Colonic mucosa (tissue), 4 donors: ENCODE measurements at regions not wholly inside any gene's neighbourhood (a gene's known extent, or its start where the extent isn't known, plus 50 kb on each side); places are given as distances from the start of the nearest gene placed in this dataset.

Source experiments
- DNase-seq: peaks from one replicate; pipeline ENCODE4 v3.0.0-alpha.2; 2020
- H3K27ac ChIP-seq: fragments of 200-600 bp; one replicate; pipeline ENCODE4 v1.8.0; 2021
- H3K27me3 ChIP-seq: fragments of 200-600 bp; one replicate; pipeline ENCODE4 v1.8.0; 2021
- H3K36me3 ChIP-seq: fragments of 200-600 bp; one replicate; pipeline ENCODE4 v1.8.0; 2021
- H3K4me1 ChIP-seq: fragments of 200-600 bp; one replicate; pipeline ENCODE4 v1.8.0; 2021; ENCODE audit warnings: mild to moderate bottlenecking
- H3K4me3 ChIP-seq: fragments of 200-600 bp; one replicate; pipeline ENCODE4 v1.8.0; 2021
- H3K9ac ChIP-seq, 2 donors: one replicate each; pipeline ENCODE4 v1.7.0; 2013; ENCODE audit warnings: control low read depth in 2 of 2, low read depth in 2 of 2, low read length in 2 of 2
- H3K9me3 ChIP-seq: fragments of 200-600 bp; one replicate; pipeline ENCODE4 v1.8.0; 2021
- intact Hi-C: fragments of 100-400 bp; cut with DNase I; formaldehyde crosslinking; loops from one replicate; pipeline ENCODE4 v1.14.1; 2022
- TF ChIP-seq, protein P1 (sequence below): fragments of 200-600 bp; IDR thresholded peaks from one replicate; pipeline ENCODE4 v1.8.0; 2022; ENCODE audit warnings: antibody characterized with exemption, mild to moderate bottlenecking
- donor health status: healthy.
- donor health status: DM: no; HTN: no; CAD: no.
- donor health status: DM: no; HTN: no; CAD: no.

GRCh38 chr11:19368726-19369375 lies 128.1 kb upstream of the E2F8 start:
- intact Hi-C loops = no loop called here
- Histone ChIP-seq H3K4me1 (no peaks in the 10 kb centered on the region), H3K27me3 (no peaks in the 10 kb centered on the region), H3K9ac (no peak overlapping the region), H3K4me3 (no peak overlapping the region), H3K9me3 (no peaks in the 10 kb centered on the region), H3K36me3 (no peaks in the 10 kb centered on the region), H3K27ac (no peak overlapping the region)
- TF ChIP-seq, protein P1, sequence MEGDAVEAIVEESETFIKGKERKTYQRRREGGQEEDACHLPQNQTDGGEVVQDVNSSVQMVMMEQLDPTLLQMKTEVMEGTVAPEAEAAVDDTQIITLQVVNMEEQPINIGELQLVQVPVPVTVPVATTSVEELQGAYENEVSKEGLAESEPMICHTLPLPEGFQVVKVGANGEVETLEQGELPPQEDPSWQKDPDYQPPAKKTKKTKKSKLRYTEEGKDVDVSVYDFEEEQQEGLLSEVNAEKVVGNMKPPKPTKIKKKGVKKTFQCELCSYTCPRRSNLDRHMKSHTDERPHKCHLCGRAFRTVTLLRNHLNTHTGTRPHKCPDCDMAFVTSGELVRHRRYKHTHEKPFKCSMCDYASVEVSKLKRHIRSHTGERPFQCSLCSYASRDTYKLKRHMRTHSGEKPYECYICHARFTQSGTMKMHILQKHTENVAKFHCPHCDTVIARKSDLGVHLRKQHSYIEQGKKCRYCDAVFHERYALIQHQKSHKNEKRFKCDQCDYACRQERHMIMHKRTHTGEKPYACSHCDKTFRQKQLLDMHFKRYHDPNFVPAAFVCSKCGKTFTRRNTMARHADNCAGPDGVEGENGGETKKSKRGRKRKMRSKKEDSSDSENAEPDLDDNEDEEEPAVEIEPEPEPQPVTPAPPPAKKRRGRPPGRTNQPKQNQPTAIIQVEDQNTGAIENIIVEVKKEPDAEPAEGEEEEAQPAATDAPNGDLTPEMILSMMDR = no peak
- no peak for DNase-seq

GRCh38 chr11:19366992-19367709 lies 126.4 kb upstream of the E2F8 start:
- H3K27ac ChIP-seq = no peak overlapping the region

DNA sequence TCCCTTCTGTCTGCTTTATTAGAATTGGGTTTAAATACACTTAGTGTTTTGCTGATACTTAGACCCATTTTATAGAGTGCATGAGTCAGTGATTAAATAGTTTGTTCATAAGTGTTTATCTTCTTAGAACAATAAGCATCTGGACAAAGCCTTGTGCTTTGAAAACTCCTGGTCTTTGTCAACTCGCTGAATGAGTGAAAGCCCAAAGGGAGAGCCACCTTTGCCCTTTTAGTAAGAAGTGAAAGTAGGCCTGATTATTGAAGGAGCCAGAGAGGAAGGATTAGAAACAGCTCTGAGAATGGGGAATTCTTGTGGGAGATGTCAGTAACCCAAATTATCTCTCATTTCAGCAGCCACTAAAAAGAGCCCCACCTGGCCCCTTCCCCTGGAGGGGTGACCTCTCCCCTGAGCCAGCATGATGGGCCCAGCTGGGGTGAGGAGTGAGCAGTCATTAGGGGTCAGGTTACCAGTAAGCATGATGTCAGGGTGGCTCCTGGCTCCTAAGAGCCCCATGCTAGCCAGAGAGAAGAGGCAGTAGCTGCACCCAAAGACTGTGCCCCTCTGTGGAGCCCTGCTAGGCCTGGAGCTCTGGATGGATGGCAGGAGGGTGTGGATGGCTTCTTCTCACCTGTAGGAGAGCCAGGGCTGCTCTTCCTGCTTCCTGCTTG lies 125.1 kb upstream of the E2F8 start:
- TF ChIP-seq, protein P1 = no peak
- Histone ChIP-seq H3K4me3 (no peak overlapping the region), H3K36me3 (no peaks in the 10 kb centered on the region), H3K9me3 (no peaks in the 10 kb centered on the region), H3K27me3 (no peaks in the 10 kb centered on the region), H3K9ac (no peak overlapping the region), H3K27ac (no peak overlapping the region), H3K4me1 (no peaks in the 10 kb centered on the region)
- intact Hi-C loops = no loop called here
- DNase-seq = no peak

More at GRCh38 chr11:19366992-19367709, 126.4 kb upstream of the E2F8 start:
- TF ChIP-seq, protein P1 = no peak
- no peak overlapping the region for H3K4me3 ChIP-seq
- intact Hi-C loops = no loop called here
- no peaks in the 10 kb centered on the region for H3K27me3 ChIP-seq
- H3K4me1 ChIP-seq = no peaks in the 10 kb centered on the region
- H3K9ac ChIP-seq = no peak overlapping the region
- no peaks in the 10 kb centered on the region for H3K9me3 ChIP-seq
- no peak for DNase-seq
- H3K36me3 ChIP-seq = no peaks in the 10 kb centered on the region

- Histone ChIP-seq H3K27me3 (no peaks in the 10 kb centered on the region), H3K27ac (no peak overlapping the region), H3K9ac (no peak overlapping the region), H3K36me3 (no peaks in the 10 kb centered on the region), H3K4me3 (no peak overlapping the region), H3K9me3 (no peaks in the 10 kb centered on the region), H3K4me1 (no peaks in the 10 kb centered on the region)
- intact Hi-C loops = no loop called here
- no peak for DNase-seq
- TF ChIP-seq, protein P1 = no peak
Observed at GRCh38 chr11:19359221-19360000, 118.7 kb upstream of the E2F8 start.

DNA sequence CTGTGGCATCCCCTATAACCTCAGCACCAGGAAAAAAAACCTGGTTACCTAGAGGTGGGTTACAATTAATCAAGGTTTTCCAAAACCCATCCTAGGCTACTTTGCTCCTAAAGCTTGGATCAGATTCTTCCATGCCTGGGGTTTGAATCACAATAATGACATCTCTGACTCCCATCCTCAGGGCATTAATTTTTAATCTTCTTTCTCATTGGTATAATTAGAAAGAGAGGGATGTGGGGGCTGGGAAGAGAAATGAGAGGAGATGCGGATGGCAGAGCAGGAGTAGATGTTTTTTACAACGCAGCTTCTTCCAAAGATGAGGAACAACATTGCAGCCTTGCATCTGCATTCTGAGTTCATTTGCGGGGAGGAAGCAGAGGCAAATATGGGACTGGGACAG lies 117.2 kb upstream of the E2F8 start:
- no peaks in the 10 kb centered on the region for H3K4me1 ChIP-seq
- no peak for DNase-seq
- intact Hi-C loops = no loop called here
- no peak overlapping the region for H3K9ac ChIP-seq
- no peaks in the 10 kb centered on the region for H3K9me3 ChIP-seq
- H3K27me3 ChIP-seq = no peaks in the 10 kb centered on the region
- TF ChIP-seq, protein P1 = no peak
- H3K4me3 ChIP-seq = no peak overlapping the region
- H3K36me3 ChIP-seq = no peaks in the 10 kb centered on the region
- H3K27ac ChIP-seq = no peak overlapping the region
